ENCODE measurements at regions not wholly inside any gene's neighbourhood (a gene's known extent, or its start where the extent isn't known, plus 50 kb on each side); places are given as distances from the start of the nearest gene placed in this dataset.

- no peak for TF ChIP-seq CTCF (IDR thresholded peaks at IDR 0.05)
- no peak for TF ChIP-seq POLR2A (IDR thresholded peaks at IDR 0.05)
Observed at GRCh38 chr2:83787189-83787588, 671.9 kb downstream of the SUCLG1 start.

Measured in breast epithelium (tissue), 3 donors.